H1 (cell line): ENCODE measurements at regions not wholly inside any gene's neighbourhood (a gene's known extent, or its start where the extent isn't known, plus 50 kb on each side); places are given as distances from the start of the nearest gene placed in this dataset.

ENCODE experiments used
- CTCF ChIA-PET: fragments of 300-600 bp; sonication (Branson Sonifier 250); formaldehyde crosslinking; loops from one replicate; lab custom pipeline; 2021; ENCODE audit not compliant: partially characterized antibody; lab: Charles Lee
- POLR2A ChIA-PET: fragments of 300-600 bp; sonication (Branson Sonifier 250); formaldehyde crosslinking; loops from one replicate; lab custom pipeline; 2021; ENCODE audit warnings: inconsistent platforms; ENCODE audit not compliant: partially characterized antibody; lab: Charles Lee
- DNase-seq, 2 experiments: peaks; one replicate each; pipeline versions ENCODE4 v3.0.0 to v3.0.0-alpha.2; 2010 to 2022; ENCODE audit warnings: low spot score in 2 of 2, low read depth in 1 of 2, mixed read lengths in 1 of 2
- FAIRE-seq: peaks from 2 replicates; lab custom pipeline; 2011; peaks lifted over from hg19 to GRCh38; lab: Jason Lieb, UNC
- H2AFZ ChIP-seq: 2 replicates; pipeline ENCODE4 v1.8.1; 2012; ENCODE audit warnings: low read length, inconsistent platforms
- H2AK5ac ChIP-seq: 2 replicates; pipeline ENCODE4 v1.6.1; 2013; ENCODE audit warnings: low read depth, low read length
- H2BK120ac ChIP-seq: replicated peaks from 2 replicates; pipeline ENCODE3; 2013; ENCODE audit warnings: low read depth, low read length, inconsistent platforms
- H2BK12ac ChIP-seq: 2 replicates; pipeline ENCODE4 v1.6.1; 2013; ENCODE audit warnings: low read depth, low read length
- H2BK15ac ChIP-seq: 2 replicates; pipeline ENCODE4 v1.6.1; 2013; ENCODE audit warnings: low read length
- H2BK20ac ChIP-seq: 2 replicates; pipeline ENCODE4 v1.6.1; 2013; ENCODE audit warnings: low read length
- H2BK5ac ChIP-seq: 2 replicates; pipeline ENCODE4 v1.6.1; 2013; ENCODE audit warnings: low read depth, low read length
- H3K14ac ChIP-seq: 2 replicates; pipeline ENCODE4 v1.6.1; 2013; ENCODE audit warnings: inconsistent platforms; ENCODE audit not compliant: insufficient read length
- H3K18ac ChIP-seq: 2 replicates; pipeline ENCODE4 v1.6.1; 2013; ENCODE audit warnings: low read length; ENCODE audit errors: extremely low read depth
- H3K23ac ChIP-seq: 2 replicates; pipeline ENCODE4 v1.6.1; 2013; ENCODE audit warnings: inconsistent platforms; ENCODE audit not compliant: insufficient read length
- H3K23me2 ChIP-seq: 2 replicates; pipeline ENCODE4 v1.6.1; 2013; ENCODE audit warnings: low read depth, low read length
- H3K27ac ChIP-seq: 2 replicates; pipeline ENCODE4 v1.6.1; 2011; ENCODE audit warnings: low read depth, low read length, inconsistent platforms
- H3K27me3 ChIP-seq, 4 experiments: replicated peaks in 1 of 4; 1 replicate in 1 of 4; 2 replicates in 3 of 4; pipeline versions ENCODE4 v1.6.1 to v1.8.1; 2011 to 2013; ENCODE audit warnings: low read length in 3 of 4, mild to moderate bottlenecking in 3 of 4, inconsistent platforms in 2 of 4, mixed read lengths in 2 of 4, moderate library complexity in 1 of 4; ENCODE audit not compliant: control insufficient read depth in 3 of 4, insufficient read depth in 3 of 4; ENCODE audit errors: extremely low read depth in 1 of 4
- H3K36me3 ChIP-seq, 4 experiments: 2 replicates each; pipeline versions ENCODE4 v1.6.1 to v1.8.1; 2011 to 2013; ENCODE audit warnings: mild to moderate bottlenecking in 4 of 4, low read length in 3 of 4, moderate library complexity in 2 of 4, control low read depth in 1 of 4, inconsistent platforms in 1 of 4; ENCODE audit not compliant: insufficient read depth in 4 of 4, control insufficient read depth in 2 of 4
- H3K4ac ChIP-seq: replicated peaks from 2 replicates; pipeline ENCODE3; 2013; ENCODE audit warnings: low read length, low read depth, mixed read lengths, inconsistent platforms; ENCODE audit not compliant: insufficient read length
- H3K4me1 ChIP-seq, 4 experiments: replicated peaks in 1 of 4; 1 replicate in 1 of 4; 2 replicates in 3 of 4; pipeline versions ENCODE4 v1.6.1 to v1.8.1; 2011 to 2013; ENCODE audit warnings: low read length in 3 of 4, inconsistent platforms in 2 of 4, mixed read lengths in 1 of 4; ENCODE audit not compliant: insufficient read depth in 4 of 4, control insufficient read depth in 3 of 4
- H3K4me2 ChIP-seq, 2 experiments: 2 replicates each; pipeline versions ENCODE4 v1.6.1 to v1.8.1; 2011 to 2013; ENCODE audit warnings: low read depth in 2 of 2, low read length in 2 of 2, control low read depth in 1 of 2, inconsistent platforms in 1 of 2, mild to moderate bottlenecking in 1 of 2; ENCODE audit not compliant: insufficient read depth in 1 of 2
- H3K4me3 ChIP-seq, 4 experiments: fragments of 200-600, 300-600 bp in 1 of 4; sonication (generic), shearing (Covaris generic), sonication (Bioruptor Twin) in 1 of 4; 2 replicates each; pipeline versions ENCODE4 v1.5.1 to v1.8.1; 2011 to 2016; ENCODE audit warnings: low read length in 4 of 4, low read depth in 3 of 4, control low read depth in 2 of 4, inconsistent platforms in 2 of 4, mild to moderate bottlenecking in 2 of 4, mixed read lengths in 1 of 4, moderate library complexity in 1 of 4; ENCODE audit not compliant: insufficient read depth in 2 of 4; ENCODE audit errors: extremely low read depth in 1 of 4
- H3K56ac ChIP-seq: replicated peaks from 2 replicates; pipeline ENCODE3; 2013; ENCODE audit warnings: low read depth, mild to moderate bottlenecking, mixed read lengths, low read length, inconsistent platforms; ENCODE audit not compliant: insufficient read length
- H3K79me1 ChIP-seq: 2 replicates; pipeline ENCODE4 v1.6.1; 2013; ENCODE audit warnings: low read depth, low read length, control low read depth
- H3K79me2 ChIP-seq, 2 experiments: 2 replicates each; pipeline versions ENCODE4 v1.6.1 to v1.8.1; 2012 to 2013; ENCODE audit warnings: low read length in 2 of 2, mild to moderate bottlenecking in 2 of 2, inconsistent platforms in 1 of 2; ENCODE audit not compliant: insufficient read depth in 2 of 2, control insufficient read depth in 1 of 2
- H3K9ac ChIP-seq, 4 experiments: replicated peaks in 1 of 4; 1 replicate in 1 of 4; 2 replicates in 3 of 4; pipeline versions ENCODE4 v1.6.1 to v1.8.1; 2011 to 2013; ENCODE audit warnings: low read depth in 3 of 4, low read length in 3 of 4, control low read depth in 2 of 4, mild to moderate bottlenecking in 2 of 4, moderate library complexity in 2 of 4, inconsistent platforms in 1 of 4; ENCODE audit errors: extremely low read depth in 1 of 4
- H3K9me3 ChIP-seq, 2 experiments: 2 replicates each; pipeline versions ENCODE4 v1.6.1 to v1.8.1; 2012 to 2013; ENCODE audit warnings: mild to moderate bottlenecking in 2 of 2, moderate library complexity in 2 of 2, control low read depth in 1 of 2, inconsistent platforms in 1 of 2, low read depth in 1 of 2, low read length in 1 of 2, mixed read lengths in 1 of 2; ENCODE audit not compliant: insufficient read depth in 2 of 2
- H4K20me1 ChIP-seq, 2 experiments: replicated peaks in 1 of 2; 2 replicates each; pipeline versions ENCODE3 to v1.8.1; 2011 to 2013; ENCODE audit warnings: inconsistent platforms in 2 of 2, low read length in 2 of 2, mild to moderate bottlenecking in 1 of 2; ENCODE audit not compliant: insufficient read depth in 2 of 2, control insufficient read depth in 1 of 2
- H4K5ac ChIP-seq: 2 replicates; pipeline ENCODE4 v1.6.1; 2013; ENCODE audit warnings: low read length, low read depth, mixed read lengths, inconsistent platforms; ENCODE audit not compliant: insufficient read length
- H4K8ac ChIP-seq: 2 replicates; pipeline ENCODE4 v1.8.0; 2013; ENCODE audit warnings: mild to moderate bottlenecking, moderate library complexity, low read length, inconsistent platforms; ENCODE audit not compliant: insufficient read depth; ENCODE audit errors: extremely low read depth
- H4K91ac ChIP-seq: replicated peaks from 2 replicates; pipeline ENCODE3; 2013; ENCODE audit warnings: low read length, mixed read lengths, inconsistent platforms; ENCODE audit not compliant: insufficient read length
- BRCA1 ChIP-seq: IDR thresholded peaks from 2 replicates; pipeline ENCODE4 v1.6.1; 2012; ENCODE audit warnings: low read depth, low read length, improper control_type of control experiment
- CBX5 ChIP-seq: fragments of 300-800, 300-1000 bp; sonication (generic); IDR thresholded peaks from 2 replicates; pipeline ENCODE4 v1.7.1; 2016; ENCODE audit warnings: antibody characterized with exemption, low read length, low read depth
- CHD2 ChIP-seq: IDR thresholded peaks from 2 replicates; pipeline ENCODE4 v1.6.1; 2012; ENCODE audit warnings: low read length, improper control_type of control experiment
- EGR1 ChIP-seq: IDR thresholded peaks from 2 replicates; pipeline ENCODE4 v1.6.1; 2011; ENCODE audit warnings: low read depth, low read length, borderline replicate concordance
- EZH2 ChIP-seq: fragments of 200-600 bp; sonication (generic); IDR thresholded peaks from 2 replicates; pipeline ENCODE4 v1.7.1; 2012; ENCODE audit warnings: low read depth, mild to moderate bottlenecking, moderate library complexity, low read length, inconsistent platforms; ENCODE audit not compliant: severe bottlenecking
- GABPA ChIP-seq: IDR thresholded peaks from 2 replicates; pipeline ENCODE4 v1.6.1; 2011; ENCODE audit warnings: mild to moderate bottlenecking, low read length, moderate library complexity, borderline replicate concordance; ENCODE audit not compliant: insufficient read depth
- HDAC2 ChIP-seq, 2 experiments: fragments of 300-600 bp in 1 of 2; sonication (generic) in 1 of 2; IDR thresholded peaks; 2 replicates each; pipeline ENCODE4 v1.6.1; 2011 to 2012; ENCODE audit warnings: low read depth in 2 of 2, low read length in 2 of 2, mild to moderate bottlenecking in 2 of 2, moderate library complexity in 2 of 2, borderline replicate concordance in 1 of 2, inconsistent platforms in 1 of 2
- KDM1A ChIP-seq: fragments of 200-600, 300-600 bp; sonication (generic); IDR thresholded peaks from 2 replicates; pipeline ENCODE4 v1.7.1; 2016; ENCODE audit warnings: mild to moderate bottlenecking, low read length, borderline replicate concordance
- KDM4A ChIP-seq: IDR thresholded peaks from one replicate; pipeline ENCODE4 v1.7.1; 2012; ENCODE audit warnings: low read depth, mild to moderate bottlenecking, moderate library complexity, low read length, inconsistent platforms; ENCODE audit not compliant: severe bottlenecking
- NRF1 ChIP-seq: IDR thresholded peaks from 2 replicates; pipeline ENCODE4 v1.6.1; 2011; ENCODE audit warnings: mild to moderate bottlenecking, low read depth, low read length, improper control_type of control experiment
- RAD21 ChIP-seq, 2 experiments: IDR thresholded peaks in 1 of 2; conservative IDR thresholded peaks in 1 of 2; 2 replicates each; pipeline ENCODE4 v1.6.1; 2011; ENCODE audit warnings: low read depth in 2 of 2, low read length in 2 of 2, improper control_type of control experiment in 1 of 2, inconsistent platforms in 1 of 2, mild to moderate bottlenecking in 1 of 2, moderate library complexity in 1 of 2
- SAP30 ChIP-seq: fragments of 300-600 bp; sonication (generic); IDR thresholded peaks from 2 replicates; pipeline ENCODE4 v1.7.1; 2012; ENCODE audit warnings: low read length, moderate library complexity, mild to moderate bottlenecking, inconsistent platforms; ENCODE audit not compliant: insufficient read depth, insufficient replicate concordance
- SIX5 ChIP-seq: IDR thresholded peaks from 2 replicates; pipeline ENCODE4 v1.6.1; 2011; ENCODE audit warnings: mild to moderate bottlenecking, low read depth, low read length
- SP2 ChIP-seq: IDR thresholded peaks from 2 replicates; pipeline ENCODE4 v1.6.1; 2012; ENCODE audit warnings: mild to moderate bottlenecking, low read length, inconsistent platforms
- YY1 ChIP-seq: IDR thresholded peaks from 2 replicates; pipeline ENCODE4 v1.6.1; 2011; ENCODE audit warnings: low read depth, mild to moderate bottlenecking, low read length
- WGBS, 2 experiments: shearing (Covaris generic) in 1 of 2; methylation state at CpG; one replicate each; pipeline versions ENCODE4 v1.1.6 to v1.1.7; 2013 to 2015; ENCODE audit warnings: low lambda C conversion rate in 2 of 2, mixed read lengths in 2 of 2, inconsistent platforms in 1 of 2, low coverage in 1 of 2, missing lambda C conversion rate in 1 of 2; ENCODE audit not compliant: insufficient replicate concordance in 2 of 2, insufficient coverage in 1 of 2, insufficient read length in 1 of 2; ENCODE audit errors: extremely low coverage in 1 of 2, missing lambda C conversion rate in 1 of 2; 5-methylcytosine and 5-hydroxymethylcytosine counted together

- Histone ChIP-seq H2AK5ac (no peak overlapping the region), H4K5ac (no peak overlapping the region), H3K79me1 (no peaks in the 10 kb centered on the region)
- TF ChIP-seq NRF1 = no peak
- TF ChIP-seq BRCA1 = no peak
- TF ChIP-seq GABPA = no peak
- TF ChIP-seq EGR1 = no peak
- TF ChIP-seq SP2 = no peak
- TF ChIP-seq CHD2 = no peak
- no peak for TF ChIP-seq KDM1A
- no peak for TF ChIP-seq HDAC2 (IDR thresholded peaks at IDR 0.05; ENCODE audit: borderline replicate concordance in 1 of 2, low read depth in 2 of 2, low read length in 2 of 2)
- TF ChIP-seq SIX5 = no peak
- no peak for TF ChIP-seq KDM4A
- no peak for TF ChIP-seq YY1
- TF ChIP-seq EZH2 = no peak
- no peak for TF ChIP-seq RAD21 (IDR thresholded peaks at IDR 0.05 in 1 of 2, conservative IDR thresholded peaks at IDR 0.05 in 1 of 2; ENCODE audit: low read depth in 2 of 2, low read length in 2 of 2)
- TF ChIP-seq SAP30 = no peak
- TF ChIP-seq CBX5 = no peak
These were observed 333.4 kb upstream of the NT5E start for GRCh38 chr6:85116475-85116874.

More at GRCh38 chr6:85116475-85116874, 333.4 kb upstream of the NT5E start:
- Histone ChIP-seq H3K4ac (no peak overlapping the region), H3K4me3 (no peak overlapping the region), H3K14ac (no peak overlapping the region), H3K18ac (no peak overlapping the region), H2BK120ac (no peak overlapping the region), H3K23me2 (no peaks in the 10 kb centered on the region), H3K27me3 (no peaks in the 10 kb centered on the region), H3K56ac (no peak overlapping the region), H2BK12ac (no peak overlapping the region), H3K9me3 (no peaks in the 10 kb centered on the region), H4K20me1 (no peaks in the 10 kb centered on the region), H2BK20ac (no peak overlapping the region), H4K91ac (no peak overlapping the region), H3K79me2 (no peaks in the 10 kb centered on the region), H4K8ac (no peak overlapping the region), H3K23ac (no peak overlapping the region), H3K36me3 (no peaks in the 10 kb centered on the region), H3K9ac (no peak overlapping the region), H3K4me2 (no peak overlapping the region), H2BK5ac (no peak overlapping the region), H2AFZ (no peak overlapping the region), H3K27ac (no peak overlapping the region), H3K4me1 (peaks cover 0 to 4% (median 0%) of the 10 kb centered on the region in 4 experiments; a peak in 1 of 7 replicates), H2BK15ac (no peak overlapping the region)
- CTCF ChIA-PET = interaction anchor here (0.7 to 3.0 kb wide), 4 partner anchors 8 to 386 kb away, joined by 3 to 17 read pairs (median 10); no protein-coding TSS in a partner anchor
- POLR2A ChIA-PET = no interaction called here
- DNase-seq (no peak), FAIRE-seq (no peak)
- 82% methylated on average over 3 of the region's 3 CpGs; no CpG with 5 or more reads in 1 of the 2 experiments for WGBS, 2 experiments
